ENCODE measurements at regions not wholly inside any gene's neighbourhood (a gene's known extent, or its start where the extent isn't known, plus 50 kb on each side); places are given as distances from the start of the nearest gene placed in this dataset.

GRCh38 chr10:78936412-78937342 is 132.1 kb upstream of the ZMIZ1 start:
- Histone ChIP-seq H3K4me3 (ENCODE audit: low read length) (no peak overlapping the region), H3K27ac (ENCODE audit: low read length) (no peak overlapping the region), H3K9me3 (ENCODE audit: insufficient read depth, low read depth, low read length) (no peaks in the 10 kb centered on the region), H3K36me3 (ENCODE audit: insufficient read depth, low read depth, low read length) (no peaks in the 10 kb centered on the region), H3K27me3 (ENCODE audit: insufficient read depth, low read length) (peaks cover 4% of the 10 kb centered on the region), H3K4me1 (ENCODE audit: insufficient read depth, low read length) (peaks cover 5% of the 10 kb centered on the region; the same call in 1 of the 2 replicates), H3K9ac (ENCODE audit: low read depth, low read length) (no peak overlapping the region)

- Histone ChIP-seq H3K9me3 (ENCODE audit: insufficient read depth, low read depth, low read length) (no peaks in the 10 kb centered on the region), H3K4me3 (ENCODE audit: low read length) (no peak overlapping the region), H3K27ac (ENCODE audit: low read length) (no peak overlapping the region), H3K4me1 (ENCODE audit: insufficient read depth, low read length) (peaks cover 3% of the 10 kb centered on the region; the same call in 1 of the 2 replicates), H3K9ac (ENCODE audit: low read depth, low read length) (no peak overlapping the region), H3K27me3 (ENCODE audit: insufficient read depth, low read length) (peaks cover 4% of the 10 kb centered on the region), H3K36me3 (ENCODE audit: insufficient read depth, low read depth, low read length) (no peaks in the 10 kb centered on the region)
These were observed 131.4 kb upstream of the ZMIZ1 start for GRCh38 chr10:78937393-78937792.

- H3K27me3 ChIP-seq (ENCODE audit: insufficient read depth, low read length) = peaks cover 4% of the 10 kb centered on the region
- H3K27ac ChIP-seq (ENCODE audit: low read length) = no peak overlapping the region
- no peaks in the 10 kb centered on the region for H3K9me3 ChIP-seq (ENCODE audit: insufficient read depth, low read depth, low read length)
- H3K36me3 ChIP-seq (ENCODE audit: insufficient read depth, low read depth, low read length) = no peaks in the 10 kb centered on the region
- no peak overlapping the region for H3K4me3 ChIP-seq (ENCODE audit: low read length)
- H3K4me1 ChIP-seq (ENCODE audit: insufficient read depth, low read length) = peaks cover 3% of the 10 kb centered on the region; the same call in 1 of the 2 replicates
- H3K9ac ChIP-seq (ENCODE audit: low read depth, low read length) = no peak overlapping the region
These were observed 130.7 kb upstream of the ZMIZ1 start for GRCh38 chr10:78937800-78938694.

- H3K27ac ChIP-seq (ENCODE audit: low read length) = no peak overlapping the region
- H3K36me3 ChIP-seq (ENCODE audit: insufficient read depth, low read depth, low read length) = no peaks in the 10 kb centered on the region
- peaks cover 3% of the 10 kb centered on the region; the same call in 1 of the 2 replicates for H3K4me1 ChIP-seq (ENCODE audit: insufficient read depth, low read length)
- H3K9me3 ChIP-seq (ENCODE audit: insufficient read depth, low read depth, low read length) = no peaks in the 10 kb centered on the region; the same call in 1 of the 2 replicates
- H3K4me3 ChIP-seq (ENCODE audit: low read length) = no peak overlapping the region
- no peak overlapping the region for H3K9ac ChIP-seq (ENCODE audit: low read depth, low read length)
- peaks cover 7% of the 10 kb centered on the region for H3K27me3 ChIP-seq (ENCODE audit: insufficient read depth, low read length)
These were observed 129.8 kb upstream of the ZMIZ1 start for GRCh38 chr10:78938695-78939672.

- Histone ChIP-seq H3K9me3 (ENCODE audit: insufficient read depth, low read depth, low read length) (no peaks in the 10 kb centered on the region; the same call in 1 of the 2 replicates), H3K27me3 (ENCODE audit: insufficient read depth, low read length) (peaks cover 7% of the 10 kb centered on the region), H3K4me1 (ENCODE audit: insufficient read depth, low read length) (peaks cover 6% of the 10 kb centered on the region; the same call in 1 of the 2 replicates), H3K36me3 (ENCODE audit: insufficient read depth, low read depth, low read length) (no peaks in the 10 kb centered on the region), H3K4me3 (ENCODE audit: low read length) (no peak overlapping the region), H3K27ac (ENCODE audit: low read length) (no peak overlapping the region), H3K9ac (ENCODE audit: low read depth, low read length) (no peak overlapping the region)
These were observed 126.7 kb upstream of the ZMIZ1 start for GRCh38 chr10:78942091-78942501.

GRCh38 chr10:78944723-78945312 is 123.9 kb upstream of the ZMIZ1 start:
- Histone ChIP-seq H3K9ac (ENCODE audit: low read depth, low read length) (no peak overlapping the region), H3K9me3 (ENCODE audit: insufficient read depth, low read depth, low read length) (no peaks in the 10 kb centered on the region; the same call in 1 of the 2 replicates), H3K36me3 (ENCODE audit: insufficient read depth, low read depth, low read length) (no peaks in the 10 kb centered on the region), H3K4me3 (ENCODE audit: low read length) (no peak overlapping the region), H3K27ac (ENCODE audit: low read length) (no peak overlapping the region), H3K4me1 (ENCODE audit: insufficient read depth, low read length) (peaks cover 3% of the 10 kb centered on the region; the same call in 1 of the 2 replicates), H3K27me3 (ENCODE audit: insufficient read depth, low read length) (peaks cover 7% of the 10 kb centered on the region)

GRCh38 chr10:78945838-78946237 is 122.9 kb upstream of the ZMIZ1 start:
- H3K9me3 ChIP-seq (ENCODE audit: insufficient read depth, low read depth, low read length) = no peaks in the 10 kb centered on the region; the same call in 1 of the 2 replicates
- no peak overlapping the region for H3K4me3 ChIP-seq (ENCODE audit: low read length)
- H3K4me1 ChIP-seq (ENCODE audit: insufficient read depth, low read length) = peaks cover 3% of the 10 kb centered on the region; the same call in 1 of the 2 replicates
- no peaks in the 10 kb centered on the region for H3K36me3 ChIP-seq (ENCODE audit: insufficient read depth, low read depth, low read length)
- H3K9ac ChIP-seq (ENCODE audit: low read depth, low read length) = no peak overlapping the region
- H3K27me3 ChIP-seq (ENCODE audit: insufficient read depth, low read length) = peaks cover 7% of the 10 kb centered on the region
- H3K27ac ChIP-seq (ENCODE audit: low read length) = no peak overlapping the region

- Histone ChIP-seq H3K27me3 (ENCODE audit: insufficient read depth, low read length) (peaks cover 7% of the 10 kb centered on the region), H3K4me1 (ENCODE audit: insufficient read depth, low read length) (peaks cover 3% of the 10 kb centered on the region; the same call in 1 of the 2 replicates), H3K27ac (ENCODE audit: low read length) (no peak overlapping the region), H3K9ac (ENCODE audit: low read depth, low read length) (no peak overlapping the region), H3K36me3 (ENCODE audit: insufficient read depth, low read depth, low read length) (no peaks in the 10 kb centered on the region), H3K4me3 (ENCODE audit: low read length) (no peak overlapping the region), H3K9me3 (ENCODE audit: insufficient read depth, low read depth, low read length) (no peaks in the 10 kb centered on the region; the same call in 1 of the 2 replicates)
These were observed 121.5 kb upstream of the ZMIZ1 start for GRCh38 chr10:78947226-78947625.

GRCh38 chr10:78947733-78948132 is 121.0 kb upstream of the ZMIZ1 start:
- Histone ChIP-seq H3K9ac (ENCODE audit: low read depth, low read length) (no peak overlapping the region), H3K27me3 (ENCODE audit: insufficient read depth, low read length) (peaks cover 7% of the 10 kb centered on the region), H3K4me1 (ENCODE audit: insufficient read depth, low read length) (peaks cover 3% of the 10 kb centered on the region; the same call in 1 of the 2 replicates), H3K36me3 (ENCODE audit: insufficient read depth, low read depth, low read length) (no peaks in the 10 kb centered on the region), H3K4me3 (ENCODE audit: low read length) (no peak overlapping the region), H3K9me3 (ENCODE audit: insufficient read depth, low read depth, low read length) (no peaks in the 10 kb centered on the region; the same call in 1 of the 2 replicates), H3K27ac (ENCODE audit: low read length) (no peak overlapping the region)

- no peaks in the 10 kb centered on the region for H3K9me3 ChIP-seq (ENCODE audit: insufficient read depth, low read depth, low read length)
- H3K27me3 ChIP-seq (ENCODE audit: insufficient read depth, low read length) = peaks cover 7% of the 10 kb centered on the region
- no peaks in the 10 kb centered on the region for H3K36me3 ChIP-seq (ENCODE audit: insufficient read depth, low read depth, low read length)
- H3K9ac ChIP-seq (ENCODE audit: low read depth, low read length) = no peak overlapping the region
- no peak overlapping the region for H3K4me3 ChIP-seq (ENCODE audit: low read length)
- H3K27ac ChIP-seq (ENCODE audit: low read length) = no peak overlapping the region
- H3K4me1 ChIP-seq (ENCODE audit: insufficient read depth, low read length) = peaks cover 3% of the 10 kb centered on the region; the same call in 1 of the 2 replicates
These were observed 120.1 kb upstream of the ZMIZ1 start for GRCh38 chr10:78948621-78949030.

Data from iPS-20b (cell line).